Uterus (tissue), 3 donors: ENCODE measurements at regions not wholly inside any gene's neighbourhood (a gene's known extent, or its start where the extent isn't known, plus 50 kb on each side); places are given as distances from the start of the nearest gene placed in this dataset.

Experiments
- DNase-seq, 2 donors: peaks; one replicate each; pipeline ENCODE4 v3.0.0-alpha.2; 2019 to 2020
- H3K27ac ChIP-seq, 2 donors: fragments of 200-600 bp; sonication (generic); 1 replicate in 1 of 2; 2 replicates in 1 of 2; pipeline ENCODE4 v1.5.1; 2016 to 2018
- H3K27me3 ChIP-seq, 2 donors: fragments of 200-600 bp; sonication (generic); one replicate each; pipeline ENCODE4 v1.5.1; 2018 to 2019; ENCODE audit warnings: control low read depth in 1 of 2
- H3K36me3 ChIP-seq, 2 donors: fragments of 200-600 bp; sonication (generic); one replicate each; pipeline ENCODE4 v1.5.1; 2019; ENCODE audit warnings: control low read depth in 1 of 2
- H3K4me1 ChIP-seq, 2 donors: fragments of 200-600 bp; sonication (generic); one replicate each; pipeline ENCODE4 v1.5.1; 2018 to 2019; ENCODE audit warnings: control low read depth in 1 of 2
- H3K4me3 ChIP-seq, 2 donors: fragments of 200-600 bp; sonication (generic); 1 replicate in 1 of 2; 2 replicates in 1 of 2; pipeline ENCODE4 v1.5.1; 2018 to 2019; ENCODE audit warnings: mild to moderate bottlenecking in 1 of 2
- H3K9me3 ChIP-seq, 2 donors: fragments of 200-600 bp; sonication (generic); one replicate each; pipeline ENCODE4 v1.5.1; 2019; ENCODE audit warnings: control low read depth in 1 of 2
- CTCF ChIP-seq, 4 experiments: fragments of 200-600 bp in 2 of 4; fragments of 450-650 bp in 2 of 4; sonication (generic) in 2 of 4; IDR thresholded peaks; one replicate each; pipeline ENCODE4 v1.5.1; 2016 to 2019; ENCODE audit warnings: antibody characterized with exemption in 4 of 4, mild to moderate bottlenecking in 2 of 4, moderate library complexity in 1 of 4
- POLR2A ChIP-seq, 2 donors: fragments of 450-650 bp; IDR thresholded peaks; one replicate each; pipeline ENCODE4 v1.6.1; 2016; ENCODE audit warnings: antibody characterized with exemption in 2 of 2, mild to moderate bottlenecking in 1 of 2, moderate library complexity in 1 of 2
- intact Hi-C: fragments of 100-400 bp; cut with DNase I; formaldehyde crosslinking; loops from one replicate; pipeline ENCODE4 v1.15.1; 2023; ENCODE audit warnings: low total_unique reads
- donor health status: DM: yes; HTN: yes; CAD: no.

GRCh38 chr12:67884596-67884995 is 104.7 kb upstream of the IFNG-AS1 start:
- Histone ChIP-seq H3K9me3 (no peaks in the 10 kb centered on the region), H3K27ac (no peak overlapping the region), H3K4me3 (no peak overlapping the region), H3K27me3 (no peaks in the 10 kb centered on the region), H3K36me3 (no peaks in the 10 kb centered on the region), H3K4me1 (peaks cover 0 to 5% of the 10 kb centered on the region in 2 donors)
- TF ChIP-seq POLR2A (IDR thresholded peaks at IDR 0.05) (no peak), CTCF (IDR thresholded peaks at IDR 0.05) (no peak)
- DNase-seq = no peak
- intact Hi-C loops = no loop called here

DNA sequence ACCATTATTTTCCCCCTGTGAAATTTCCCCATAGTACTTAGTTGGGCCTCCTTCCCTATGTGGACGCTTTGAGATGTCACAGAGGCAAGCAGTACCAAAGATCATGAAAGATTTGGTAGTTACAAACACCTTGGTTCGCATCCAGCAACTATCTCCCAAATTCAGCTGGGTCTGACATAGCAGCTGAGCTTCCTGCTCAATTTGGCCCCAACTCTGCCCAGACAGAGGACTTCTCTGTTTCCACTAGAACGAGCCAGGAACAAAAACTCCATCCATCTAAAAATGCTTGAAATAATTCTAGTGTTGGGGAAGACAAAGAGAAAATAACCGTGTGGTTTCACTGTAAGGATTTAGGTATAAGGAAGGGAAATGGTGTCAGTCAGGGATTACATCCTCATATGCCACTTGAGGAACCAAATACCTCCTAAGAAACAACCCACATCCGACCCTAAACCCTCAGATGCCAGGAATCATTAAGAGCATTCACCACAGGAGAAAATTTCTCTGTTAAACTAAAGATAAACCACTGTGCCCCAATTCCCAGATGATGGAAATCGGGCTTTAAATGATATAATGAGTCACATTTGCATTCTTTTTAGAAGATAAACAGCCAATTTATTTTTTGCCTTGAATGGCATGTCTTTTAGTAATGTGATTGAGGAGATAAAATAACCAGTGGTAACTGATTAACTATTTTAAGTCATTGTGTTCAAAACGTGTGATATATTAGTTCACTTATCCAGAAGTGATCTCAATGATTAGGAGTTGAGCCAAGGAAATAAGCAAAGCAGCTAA is 103.7 kb upstream of the IFNG-AS1 start:
- no peaks in the 10 kb centered on the region for H3K36me3 ChIP-seq
- peaks cover 0 to 5% of the 10 kb centered on the region in 2 donors for H3K4me1 ChIP-seq
- H3K27ac ChIP-seq = no peak overlapping the region
- TF ChIP-seq POLR2A (IDR thresholded peaks at IDR 0.05) = no peak
- TF ChIP-seq CTCF (IDR thresholded peaks at IDR 0.05) = no peak
- intact Hi-C loops = no loop called here
- H3K27me3 ChIP-seq = no peaks in the 10 kb centered on the region
- H3K4me3 ChIP-seq = no peak overlapping the region
- DNase-seq = no peak
- no peaks in the 10 kb centered on the region for H3K9me3 ChIP-seq

DNA sequence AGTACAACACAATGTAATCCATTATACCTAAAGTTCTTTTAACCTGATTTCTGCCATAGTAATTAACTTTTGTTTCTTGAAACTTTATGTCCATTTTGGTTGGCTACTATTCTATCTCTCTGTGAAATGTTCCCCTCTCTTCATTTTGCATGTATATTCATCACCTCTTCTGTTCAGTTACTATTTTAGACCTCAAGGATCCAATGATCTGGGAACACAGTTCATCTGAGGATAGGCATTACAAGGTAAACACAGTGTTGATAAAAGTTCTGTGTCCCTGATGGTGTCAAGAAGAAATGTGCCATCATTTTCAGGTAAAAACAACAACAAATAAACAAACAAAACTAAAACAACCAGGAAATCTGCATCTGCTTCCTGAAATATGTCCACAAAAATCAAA is 102.2 kb upstream of the IFNG-AS1 start:
- Histone ChIP-seq H3K36me3 (no peaks in the 10 kb centered on the region), H3K27ac (no peak overlapping the region), H3K27me3 (no peaks in the 10 kb centered on the region), H3K4me1 (peaks cover 0 to 5% of the 10 kb centered on the region in 2 donors), H3K4me3 (no peak overlapping the region), H3K9me3 (no peaks in the 10 kb centered on the region)
- DNase-seq = no peak
- intact Hi-C loops = no loop called here
- no peak for TF ChIP-seq CTCF (IDR thresholded peaks at IDR 0.05)
- TF ChIP-seq POLR2A (IDR thresholded peaks at IDR 0.05) = no peak

DNA sequence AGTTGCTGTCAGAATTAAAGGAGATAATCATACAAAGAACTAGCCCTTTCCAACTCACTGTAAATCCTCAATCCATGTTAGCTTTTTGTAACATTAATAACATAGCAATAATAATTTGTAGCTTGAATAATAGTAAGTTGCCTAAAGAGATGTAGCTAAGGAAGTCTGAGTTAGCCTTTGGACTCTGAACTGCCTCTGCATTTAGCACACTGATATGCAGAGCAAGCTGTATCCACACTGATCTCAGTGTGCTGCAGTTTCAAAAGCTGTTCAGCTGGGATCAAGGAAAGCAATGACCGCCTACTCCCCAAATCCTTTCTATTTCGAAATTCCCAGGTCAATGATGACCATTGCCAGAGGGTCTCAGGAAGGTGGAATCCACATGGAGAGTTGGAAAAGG is 99.3 kb upstream of the IFNG-AS1 start:
- H3K27ac ChIP-seq = no peak overlapping the region
- H3K4me1 ChIP-seq = no peaks in the 10 kb centered on the region
- H3K4me3 ChIP-seq = no peak overlapping the region
- no peaks in the 10 kb centered on the region for H3K9me3 ChIP-seq
- H3K36me3 ChIP-seq = no peaks in the 10 kb centered on the region
- no peaks in the 10 kb centered on the region for H3K27me3 ChIP-seq
- intact Hi-C loops = no loop called here
- no peak for TF ChIP-seq POLR2A (IDR thresholded peaks at IDR 0.05)
- no peak for TF ChIP-seq CTCF (IDR thresholded peaks at IDR 0.05)
- no peak for DNase-seq

- Histone ChIP-seq H3K27ac (no peak overlapping the region), H3K9me3 (no peaks in the 10 kb centered on the region), H3K4me3 (no peak overlapping the region), H3K27me3 (no peaks in the 10 kb centered on the region), H3K36me3 (no peaks in the 10 kb centered on the region), H3K4me1 (no peaks in the 10 kb centered on the region)
- intact Hi-C loops = no loop called here
- no peak for DNase-seq
- no peak for TF ChIP-seq CTCF (IDR thresholded peaks at IDR 0.05)
- no peak for TF ChIP-seq POLR2A (IDR thresholded peaks at IDR 0.05)
Observed at GRCh38 chr12:67890726-67891258, 98.5 kb upstream of the IFNG-AS1 start.
